ENCODE measurements at regions not wholly inside any gene's neighbourhood (a gene's known extent, or its start where the extent isn't known, plus 50 kb on each side); places are given as distances from the start of the nearest gene placed in this dataset.

GRCh38 chr4:32689518-32689917 lies 1969.3 kb downstream of the PCDH7 start:
- TF ChIP-seq EZH2 (IDR thresholded peaks at IDR 0.05; ENCODE audit: insufficient read depth, poor library complexity, severe bottlenecking) = no peak
- TF ChIP-seq EZH2phosphoT487 (IDR thresholded peaks at IDR 0.05; ENCODE audit: insufficient read depth, low read depth) = no peak
